Esophagus muscularis mucosa (tissue), 4 donors: ENCODE measurements at regions not wholly inside any gene's neighbourhood (a gene's known extent, or its start where the extent isn't known, plus 50 kb on each side); places are given as distances from the start of the nearest gene placed in this dataset.

Source experiments
- DNase-seq: peaks from one replicate; pipeline ENCODE4 v3.0.0-alpha.2; 2017; ENCODE audit errors: extremely low spot score
- H3K27ac ChIP-seq, 4 donors: fragments of 200-600 bp; sonication (generic); replicated peaks in 1 of 4; 1 replicate in 3 of 4; 2 replicates in 1 of 4; pipeline ENCODE4 v1.5.1; 2016 to 2019; ENCODE audit warnings: mild to moderate bottlenecking in 1 of 4
- H3K27me3 ChIP-seq, 4 donors: fragments of 200-600 bp; sonication (generic); one replicate each; pipeline versions ENCODE4 v1.5.1 to v1.6.0; 2016 to 2019
- H3K36me3 ChIP-seq, 4 donors: fragments of 200-600 bp; sonication (generic); one replicate each; pipeline ENCODE4 v1.5.1; 2016 to 2019
- H3K4me1 ChIP-seq, 4 donors: fragments of 200-600 bp; sonication (generic); one replicate each; pipeline ENCODE4 v1.5.1; 2016 to 2019
- H3K4me3 ChIP-seq, 4 donors: fragments of 200-600 bp; sonication (generic); 1 replicate in 2 of 4; 2 replicates in 2 of 4; pipeline ENCODE4 v1.5.1; 2016 to 2019; ENCODE audit warnings: mild to moderate bottlenecking in 4 of 4, moderate library complexity in 1 of 4
- H3K9me3 ChIP-seq, 4 donors: fragments of 200-600 bp; sonication (generic); 1 replicate in 3 of 4; 2 replicates in 1 of 4; pipeline ENCODE4 v1.5.1; 2016 to 2019
- EP300 ChIP-seq: sonication (generic); formaldehyde crosslinking; IDR thresholded peaks from one replicate; pipeline ENCODE4 v1.6.1; 2017; ENCODE audit warnings: antibody characterized with exemption
- POLR2A ChIP-seq: fragments of 450-650 bp; IDR thresholded peaks from one replicate; pipeline ENCODE4 v1.6.1; 2017; ENCODE audit warnings: antibody characterized with exemption, moderate library complexity, mild to moderate bottlenecking, low read depth
- POLR2AphosphoS5 ChIP-seq, 2 donors: sonication (generic); formaldehyde crosslinking; IDR thresholded peaks; one replicate each; pipeline ENCODE4 v1.6.1; 2017; ENCODE audit warnings: antibody characterized with exemption in 2 of 2
- WGBS: methylation state at CpG from one replicate; pipeline ENCODE4 v1.1.5; 2018; 5-methylcytosine and 5-hydroxymethylcytosine counted together
- intact Hi-C: fragments of 100-400 bp; cut with DNase I; formaldehyde crosslinking; loops from one replicate; pipeline ENCODE4 v1.15.1; 2023
- TF ChIP-seq, protein P1 (sequence below), 3 experiments: fragments of 200-600 bp in 2 of 3; fragments of 450-650 bp in 1 of 3; sonication (generic) in 2 of 3; IDR thresholded peaks; one replicate each; pipeline ENCODE4 v1.5.1; 2017 to 2019; ENCODE audit warnings: antibody characterized with exemption in 3 of 3, mild to moderate bottlenecking in 2 of 3, moderate library complexity in 1 of 3

DNA sequence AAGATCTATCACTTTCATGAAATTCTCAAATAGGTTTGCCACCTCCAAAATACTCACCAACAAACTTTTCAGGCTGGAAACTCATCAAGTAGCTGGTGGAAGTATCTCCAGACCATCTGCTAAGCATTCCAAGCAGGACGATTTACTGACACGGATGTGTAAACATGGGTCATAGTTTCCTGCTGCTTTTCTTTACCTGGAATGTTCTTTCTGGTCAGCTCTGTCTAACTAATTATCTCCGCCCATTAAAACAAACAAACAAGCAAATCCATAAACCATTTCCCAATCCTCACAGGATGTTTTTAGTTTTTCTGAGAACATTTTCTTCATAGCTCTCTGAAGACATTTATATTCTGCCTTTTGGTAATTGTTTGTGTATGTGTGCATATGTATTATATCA is 397.0 kb downstream of the METTL15 start:
- 68% methylated on average over 3 of the region's 3 CpGs for WGBS
- intact Hi-C loops, result no loop called here

DNA sequence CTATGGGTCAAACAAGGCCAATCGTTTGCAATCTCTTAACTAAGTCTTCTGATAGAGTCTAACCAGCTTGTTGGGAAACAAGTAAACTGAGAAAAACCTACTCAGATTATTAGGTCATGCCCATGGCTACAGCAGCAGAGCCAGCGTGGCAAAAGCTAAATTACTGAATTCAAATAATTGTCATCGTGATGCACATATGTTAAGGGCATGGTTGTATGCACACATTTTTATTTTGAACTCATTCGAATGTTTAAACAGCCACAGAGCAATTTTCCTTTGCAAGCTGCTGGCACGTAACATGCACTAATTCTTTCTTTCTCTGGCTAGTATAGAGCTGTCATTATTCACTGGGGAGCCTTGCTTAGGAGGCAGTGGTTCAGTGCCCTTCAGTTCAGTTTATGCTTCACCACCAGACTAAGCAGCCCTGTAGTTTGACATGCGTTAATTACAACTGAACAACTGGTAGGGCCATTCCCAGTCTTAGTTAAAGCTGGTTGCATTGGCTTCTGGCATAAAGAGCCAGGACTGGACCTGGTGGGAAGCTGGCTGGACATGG is 396.4 kb downstream of the METTL15 start:
- no peak overlapping the region for H3K4me3 ChIP-seq
- TF ChIP-seq EP300 (no peak), POLR2AphosphoS5 (IDR thresholded peaks at IDR 0.05) (no peak), POLR2A (no peak)
- TF ChIP-seq, protein P1, sequence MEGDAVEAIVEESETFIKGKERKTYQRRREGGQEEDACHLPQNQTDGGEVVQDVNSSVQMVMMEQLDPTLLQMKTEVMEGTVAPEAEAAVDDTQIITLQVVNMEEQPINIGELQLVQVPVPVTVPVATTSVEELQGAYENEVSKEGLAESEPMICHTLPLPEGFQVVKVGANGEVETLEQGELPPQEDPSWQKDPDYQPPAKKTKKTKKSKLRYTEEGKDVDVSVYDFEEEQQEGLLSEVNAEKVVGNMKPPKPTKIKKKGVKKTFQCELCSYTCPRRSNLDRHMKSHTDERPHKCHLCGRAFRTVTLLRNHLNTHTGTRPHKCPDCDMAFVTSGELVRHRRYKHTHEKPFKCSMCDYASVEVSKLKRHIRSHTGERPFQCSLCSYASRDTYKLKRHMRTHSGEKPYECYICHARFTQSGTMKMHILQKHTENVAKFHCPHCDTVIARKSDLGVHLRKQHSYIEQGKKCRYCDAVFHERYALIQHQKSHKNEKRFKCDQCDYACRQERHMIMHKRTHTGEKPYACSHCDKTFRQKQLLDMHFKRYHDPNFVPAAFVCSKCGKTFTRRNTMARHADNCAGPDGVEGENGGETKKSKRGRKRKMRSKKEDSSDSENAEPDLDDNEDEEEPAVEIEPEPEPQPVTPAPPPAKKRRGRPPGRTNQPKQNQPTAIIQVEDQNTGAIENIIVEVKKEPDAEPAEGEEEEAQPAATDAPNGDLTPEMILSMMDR (IDR thresholded peaks at IDR 0.05), result no peak
- no peak overlapping the region for H3K27ac ChIP-seq
- H3K9me3 ChIP-seq, result no peaks in the 10 kb centered on the region
- no peak for DNase-seq
- H3K27me3 ChIP-seq, result no peaks in the 10 kb centered on the region
- intact Hi-C loops, result no loop called here
- H3K36me3 ChIP-seq, result no peaks in the 10 kb centered on the region
- WGBS, result 80% methylated on average over 6 of the region's 6 CpGs
- H3K4me1 ChIP-seq, result no peaks in the 10 kb centered on the region

More for the DNA sequence above, 397.0 kb downstream of the METTL15 start:
- TF ChIP-seq POLR2AphosphoS5 (IDR thresholded peaks at IDR 0.05) (no peak), POLR2A (no peak), EP300 (no peak)
- TF ChIP-seq, protein P1 (IDR thresholded peaks at IDR 0.05), result no peak
- no peaks in the 10 kb centered on the region for H3K36me3 ChIP-seq
- no peak overlapping the region for H3K4me3 ChIP-seq
- H3K9me3 ChIP-seq, result no peaks in the 10 kb centered on the region
- H3K27me3 ChIP-seq, result no peaks in the 10 kb centered on the region
- no peak overlapping the region for H3K27ac ChIP-seq
- no peak for DNase-seq
- H3K4me1 ChIP-seq, result no peaks in the 10 kb centered on the region

DNA sequence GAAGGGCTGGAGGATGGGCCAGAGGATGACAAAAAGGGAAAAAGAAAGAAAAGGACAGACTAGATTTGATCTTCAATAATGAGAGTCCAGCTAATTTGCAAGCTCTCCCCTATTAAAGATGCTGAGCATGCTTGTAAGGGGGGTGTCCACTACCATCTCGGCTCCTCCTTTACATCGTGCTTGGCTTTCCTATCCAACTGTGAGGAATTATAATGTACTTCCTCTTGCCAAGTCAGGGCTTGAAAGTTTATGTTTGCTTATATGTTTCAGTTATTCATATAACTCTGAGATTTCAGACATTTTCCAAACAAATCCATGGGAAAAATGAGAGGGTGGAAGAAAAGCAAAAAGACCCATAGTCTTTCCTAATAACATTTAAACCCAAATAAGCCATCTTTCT is 387.1 kb downstream of the METTL15 start:
- no peaks in the 10 kb centered on the region for H3K27me3 ChIP-seq
- H3K4me3 ChIP-seq, result no peak overlapping the region
- intact Hi-C loops, result no loop called here
- no peak for TF ChIP-seq EP300
- TF ChIP-seq, protein P1 (IDR thresholded peaks at IDR 0.05), result no peak
- no peak for TF ChIP-seq POLR2A
- no peak for TF ChIP-seq POLR2AphosphoS5 (IDR thresholded peaks at IDR 0.05)
- H3K36me3 ChIP-seq, result no peaks in the 10 kb centered on the region
- no peak for DNase-seq
- no peaks in the 10 kb centered on the region for H3K9me3 ChIP-seq
- no peak overlapping the region for H3K27ac ChIP-seq
- H3K4me1 ChIP-seq, result no peaks in the 10 kb centered on the region
- 53% methylated on average over 2 of the region's 2 CpGs for WGBS

- no peaks in the 10 kb centered on the region for H3K4me1 ChIP-seq
- H3K4me3 ChIP-seq, result no peak overlapping the region
- intact Hi-C loops, result no loop called here
- no peak overlapping the region for H3K27ac ChIP-seq
- H3K36me3 ChIP-seq, result no peaks in the 10 kb centered on the region
- 100% methylated on average over 1 of the region's 1 CpG for WGBS
- no peak for DNase-seq
- H3K9me3 ChIP-seq, result no peaks in the 10 kb centered on the region
- TF ChIP-seq, protein P1 (IDR thresholded peaks at IDR 0.05), result no peak
- no peak for TF ChIP-seq POLR2AphosphoS5 (IDR thresholded peaks at IDR 0.05)
- TF ChIP-seq EP300, result no peak
- TF ChIP-seq POLR2A, result no peak
- no peaks in the 10 kb centered on the region for H3K27me3 ChIP-seq
Measured at GRCh38 chr11:28491431-28491830, 383.2 kb downstream of the METTL15 start.

- H3K4me1 ChIP-seq, result no peaks in the 10 kb centered on the region
- no peak overlapping the region for H3K4me3 ChIP-seq
- no peak for DNase-seq
- H3K27me3 ChIP-seq, result no peaks in the 10 kb centered on the region
- no peaks in the 10 kb centered on the region for H3K36me3 ChIP-seq
- TF ChIP-seq EP300 (no peak), POLR2A (no peak), POLR2AphosphoS5 (IDR thresholded peaks at IDR 0.05) (no peak)
- TF ChIP-seq, protein P1 (IDR thresholded peaks at IDR 0.05), result no peak
- H3K9me3 ChIP-seq, result no peaks in the 10 kb centered on the region
- no peak overlapping the region for H3K27ac ChIP-seq
- intact Hi-C loops, result no loop called here
Measured at GRCh38 chr11:28490773-28491382, 382.7 kb downstream of the METTL15 start.
